Transverse colon (tissue), 3 donors: ENCODE measurements at regions not wholly inside any gene's neighbourhood (a gene's known extent, or its start where the extent isn't known, plus 50 kb on each side); places are given as distances from the start of the nearest gene placed in this dataset.

Source experiments
- EP300 ChIP-seq: sonication (generic); formaldehyde crosslinking; IDR thresholded peaks from one replicate; pipeline ENCODE4 v1.6.1; 2017; ENCODE audit warnings: antibody characterized with exemption, low read depth
- POLR2A ChIP-seq: fragments of 450-650 bp; IDR thresholded peaks from one replicate; pipeline ENCODE4 v1.6.1; 2016; ENCODE audit warnings: antibody characterized with exemption, mild to moderate bottlenecking, moderate library complexity
- TF ChIP-seq, protein P1 (sequence below), 5 experiments: fragments of 200-600 bp in 3 of 5; fragments of 450-650 bp in 2 of 5; sonication (generic) in 3 of 5; IDR thresholded peaks; 1 replicate in 2 of 5; 2 replicates in 3 of 5; pipeline ENCODE4 v1.5.1; 2016 to 2017; ENCODE audit warnings: antibody characterized with exemption in 5 of 5, inconsistent platforms in 3 of 5, mild to moderate bottlenecking in 2 of 5, moderate library complexity in 1 of 5

DNA sequence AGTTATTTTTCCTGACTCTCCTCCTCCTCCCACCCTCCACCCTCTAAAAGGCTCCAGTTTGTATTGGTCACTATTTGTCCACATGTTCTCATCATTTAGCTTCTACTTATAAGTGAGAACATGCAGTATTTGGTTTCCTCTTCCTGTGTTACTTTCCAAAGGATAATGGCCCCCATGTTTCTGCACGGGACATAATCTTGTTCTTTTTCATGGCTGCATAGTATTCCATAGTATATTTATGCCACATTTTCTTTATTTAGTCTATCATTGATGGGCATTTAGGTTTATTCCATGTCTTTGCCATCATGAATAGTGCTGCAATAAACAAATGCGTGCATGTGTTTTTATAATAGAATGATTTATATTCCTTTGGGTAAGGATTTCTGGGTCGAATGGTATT lies 167.3 kb upstream of the GRID2 start:
- TF ChIP-seq POLR2A (no peak), EP300 (no peak)
- TF ChIP-seq, protein P1, sequence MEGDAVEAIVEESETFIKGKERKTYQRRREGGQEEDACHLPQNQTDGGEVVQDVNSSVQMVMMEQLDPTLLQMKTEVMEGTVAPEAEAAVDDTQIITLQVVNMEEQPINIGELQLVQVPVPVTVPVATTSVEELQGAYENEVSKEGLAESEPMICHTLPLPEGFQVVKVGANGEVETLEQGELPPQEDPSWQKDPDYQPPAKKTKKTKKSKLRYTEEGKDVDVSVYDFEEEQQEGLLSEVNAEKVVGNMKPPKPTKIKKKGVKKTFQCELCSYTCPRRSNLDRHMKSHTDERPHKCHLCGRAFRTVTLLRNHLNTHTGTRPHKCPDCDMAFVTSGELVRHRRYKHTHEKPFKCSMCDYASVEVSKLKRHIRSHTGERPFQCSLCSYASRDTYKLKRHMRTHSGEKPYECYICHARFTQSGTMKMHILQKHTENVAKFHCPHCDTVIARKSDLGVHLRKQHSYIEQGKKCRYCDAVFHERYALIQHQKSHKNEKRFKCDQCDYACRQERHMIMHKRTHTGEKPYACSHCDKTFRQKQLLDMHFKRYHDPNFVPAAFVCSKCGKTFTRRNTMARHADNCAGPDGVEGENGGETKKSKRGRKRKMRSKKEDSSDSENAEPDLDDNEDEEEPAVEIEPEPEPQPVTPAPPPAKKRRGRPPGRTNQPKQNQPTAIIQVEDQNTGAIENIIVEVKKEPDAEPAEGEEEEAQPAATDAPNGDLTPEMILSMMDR (IDR thresholded peaks at IDR 0.05) = no peak
